HT-29 (cell line): ENCODE measurements at regions not wholly inside any gene's neighbourhood (a gene's known extent, or its start where the extent isn't known, plus 50 kb on each side); places are given as distances from the start of the nearest gene placed in this dataset.

Experiments
- DNase-seq: peaks from one replicate; pipeline ENCODE4 v3.0.0-alpha.2; 2015; ENCODE audit warnings: low spot score

DNA sequence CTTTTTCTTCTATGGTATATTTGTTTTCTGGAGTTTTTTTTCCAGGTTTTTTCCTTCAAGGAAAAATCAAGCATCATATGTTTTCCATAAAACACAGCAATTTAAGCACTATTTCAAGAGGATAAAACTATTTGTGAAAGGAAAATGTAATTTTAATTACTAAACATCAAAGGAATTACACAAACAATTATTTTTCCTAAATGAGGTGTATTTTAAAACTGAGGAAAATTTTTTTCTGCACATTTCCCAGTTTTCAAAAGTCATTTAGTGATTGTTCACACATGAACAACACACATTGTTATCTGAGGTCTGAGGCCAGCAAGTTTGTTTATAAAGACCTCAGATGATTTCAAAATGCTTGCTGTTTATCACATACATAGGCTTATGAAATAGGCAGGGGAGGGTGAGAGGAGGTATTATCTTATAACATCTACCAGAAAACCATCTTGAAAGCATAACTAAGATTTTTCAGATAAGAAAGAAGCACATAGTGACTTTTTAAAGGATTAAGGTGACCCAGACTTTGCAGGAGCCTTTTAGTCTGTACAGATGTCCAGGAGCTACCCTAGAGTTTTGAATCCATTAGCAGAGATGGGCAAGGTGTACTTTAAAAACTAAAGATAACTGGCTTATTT, 381.6 kb downstream of the GJA1 start:
- DNase-seq, result no peak

DNA sequence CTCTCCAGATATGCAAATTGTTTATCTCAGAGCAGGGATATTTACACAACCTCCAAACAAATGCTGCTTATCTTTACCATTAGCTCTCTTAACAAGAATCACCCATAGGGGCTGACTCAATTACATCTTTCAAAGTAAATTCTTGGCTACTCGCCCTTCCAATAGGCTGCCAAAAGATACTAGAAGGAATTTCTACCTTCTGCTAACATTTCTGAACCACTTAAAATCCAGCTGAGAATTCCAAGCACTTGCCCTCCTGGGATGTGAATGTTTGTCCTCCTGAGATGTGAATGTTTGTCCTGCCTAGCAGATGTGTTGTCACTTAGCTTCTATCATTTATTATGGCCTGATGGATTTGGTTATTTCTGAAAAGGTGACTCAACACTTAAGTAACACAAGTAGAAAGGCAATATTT, 388.0 kb downstream of the GJA1 start:
- DNase-seq, result no peak

DNA sequence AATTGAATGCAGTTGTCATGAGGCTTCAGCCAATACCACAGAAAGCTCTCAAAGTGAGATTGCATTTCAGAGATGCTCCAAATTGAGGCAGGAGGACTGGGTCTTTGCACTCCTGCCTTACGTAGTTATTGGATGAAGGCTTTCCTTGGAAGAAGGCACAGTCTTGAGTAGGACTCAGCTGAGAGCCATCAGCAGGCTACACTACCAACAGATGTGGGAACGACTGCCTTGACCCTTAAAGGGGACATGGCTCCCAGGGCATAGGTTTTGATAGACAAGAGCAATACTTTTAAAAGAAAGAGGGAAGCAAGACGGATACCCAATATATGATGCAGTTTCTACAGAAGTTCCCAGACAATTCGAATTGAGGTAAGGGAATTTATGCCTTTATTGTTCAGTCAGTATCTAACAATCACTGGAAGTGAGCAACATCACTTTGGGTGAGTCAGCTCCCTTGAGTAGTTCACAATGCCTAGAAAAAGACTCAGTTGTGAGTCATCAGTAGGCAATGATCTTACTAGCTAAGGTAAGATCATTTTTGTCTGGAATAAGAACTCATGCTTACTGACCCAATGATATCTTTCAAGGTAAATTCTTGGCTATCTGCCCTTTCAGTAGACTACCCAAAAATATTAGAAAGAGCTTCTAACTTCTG, 390.8 kb downstream of the GJA1 start:
- DNase-seq, result no peak

DNA sequence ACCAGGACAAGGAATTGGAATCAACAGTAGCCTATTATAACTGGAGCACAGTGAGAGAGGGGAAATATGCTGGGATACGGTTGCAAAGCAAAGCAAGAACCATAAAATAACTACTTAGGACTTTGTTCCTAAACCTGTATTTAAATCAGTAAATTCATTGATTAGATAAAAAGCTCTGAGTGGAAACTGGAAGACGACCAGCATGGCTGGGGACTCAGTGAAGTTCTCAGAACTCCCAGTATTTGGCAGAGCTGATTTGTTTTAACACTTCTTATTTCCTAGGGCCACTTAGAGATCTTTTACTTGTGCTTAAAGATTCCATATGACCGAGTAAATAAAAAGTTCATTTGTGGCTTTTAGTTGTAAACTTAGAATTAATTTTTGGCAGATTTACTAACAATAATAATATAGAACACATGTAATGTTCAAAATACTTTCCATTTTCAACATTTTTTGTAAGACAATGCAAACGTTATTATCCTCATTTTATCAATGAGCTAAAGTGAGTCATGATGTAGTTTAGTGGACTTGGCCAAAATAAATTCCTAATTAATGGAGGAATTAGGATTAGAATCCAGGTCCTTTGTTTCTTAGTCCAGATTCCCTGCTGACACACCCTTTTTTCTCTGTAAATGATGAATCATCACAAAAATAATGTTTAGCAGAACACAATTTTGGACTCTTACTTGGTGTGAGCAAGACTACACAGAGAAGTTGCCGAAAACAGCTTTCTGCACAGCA, 392.9 kb downstream of the GJA1 start:
- no peak for DNase-seq

DNA sequence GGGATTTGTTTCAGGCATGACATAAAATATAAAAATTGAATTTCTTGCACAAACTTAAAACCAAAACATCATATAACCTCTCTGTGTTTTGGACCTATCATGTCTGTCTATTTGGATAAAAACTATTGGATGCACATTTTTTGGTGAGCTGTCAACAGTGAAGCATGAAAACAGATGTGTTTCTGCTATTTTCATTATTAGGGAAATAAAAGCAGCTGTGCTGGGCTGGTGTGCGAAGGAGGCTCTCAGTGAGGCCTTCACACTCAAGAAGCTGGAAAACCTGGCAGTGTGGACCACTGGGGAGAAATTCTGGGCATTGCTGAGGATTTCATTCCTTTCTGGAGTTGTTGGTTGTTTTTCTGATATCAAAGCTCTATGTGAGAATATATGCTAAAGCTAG, 395.3 kb downstream of the GJA1 start:
- no peak for DNase-seq

DNA sequence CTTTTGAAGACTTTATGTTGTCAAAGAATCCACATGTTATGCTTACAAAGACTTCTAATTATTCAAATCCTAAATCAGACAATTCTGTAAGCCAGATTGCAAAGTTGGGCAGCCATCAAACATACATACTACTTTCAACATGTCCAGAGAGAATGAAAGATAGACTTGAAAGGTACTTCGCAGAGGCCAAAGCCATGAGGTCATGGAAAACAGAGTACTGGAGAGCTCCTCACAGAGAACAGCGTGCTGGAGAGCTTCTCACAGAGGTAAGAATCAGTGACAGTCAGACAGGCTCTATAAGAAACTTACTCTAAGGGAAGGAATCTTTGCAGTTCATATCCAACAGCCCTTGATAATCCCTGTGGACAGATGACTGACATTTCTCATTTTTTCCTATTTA, 400.2 kb downstream of the GJA1 start:
- DNase-seq, result no peak

DNA sequence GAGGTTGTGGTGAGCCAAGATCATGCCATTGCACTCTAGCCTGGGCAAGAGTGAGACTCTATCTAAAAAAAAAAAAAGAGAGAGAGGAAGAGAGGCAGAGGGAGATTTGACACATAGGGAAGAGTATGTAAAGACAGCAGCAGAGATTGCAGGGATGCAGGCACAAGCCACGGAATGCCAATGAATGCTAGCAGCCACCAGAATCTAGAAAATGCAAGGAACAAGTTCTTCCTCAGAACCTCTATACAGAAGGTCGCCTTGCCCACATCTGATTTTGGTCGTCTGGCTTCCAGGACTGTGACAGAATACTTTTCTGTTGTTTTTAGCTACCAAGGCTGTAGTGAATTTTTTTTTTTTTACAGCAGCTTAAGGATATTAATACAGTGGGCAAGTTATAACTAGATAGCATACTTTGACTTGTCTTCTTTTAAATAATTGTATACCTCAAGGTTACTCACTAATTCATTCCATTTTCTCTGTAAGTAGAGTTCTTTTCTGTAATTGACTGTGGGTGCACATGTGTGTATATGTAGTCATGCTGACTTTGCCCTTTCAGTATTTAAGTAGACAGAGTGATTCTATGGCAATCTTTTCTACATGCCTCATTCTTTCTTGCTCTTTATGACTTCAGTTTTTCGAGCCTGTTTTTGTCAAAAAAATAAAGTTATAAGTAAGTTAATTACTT, 402.2 kb downstream of the GJA1 start:
- no peak for DNase-seq

DNA sequence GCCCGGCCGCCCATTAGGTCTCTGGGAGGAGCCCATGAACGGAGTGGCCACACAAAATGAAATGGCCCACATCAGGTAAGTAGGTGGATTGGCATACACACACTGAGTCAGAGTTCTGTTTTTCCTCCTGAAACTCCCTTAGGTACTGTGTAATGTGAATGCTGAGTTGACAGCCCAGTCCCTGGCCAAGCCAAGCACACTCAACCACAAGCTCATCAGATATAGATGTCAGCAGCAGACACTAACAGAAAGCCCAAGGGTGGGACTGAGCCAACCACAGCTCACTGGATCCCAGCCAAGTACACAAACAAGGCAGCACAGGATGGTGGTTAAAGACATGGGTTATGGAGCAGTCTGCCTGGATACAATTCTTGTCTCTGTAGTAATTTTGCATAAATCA, 403.4 kb downstream of the GJA1 start:
- peak; percentile 61 for DNase-seq

DNA sequence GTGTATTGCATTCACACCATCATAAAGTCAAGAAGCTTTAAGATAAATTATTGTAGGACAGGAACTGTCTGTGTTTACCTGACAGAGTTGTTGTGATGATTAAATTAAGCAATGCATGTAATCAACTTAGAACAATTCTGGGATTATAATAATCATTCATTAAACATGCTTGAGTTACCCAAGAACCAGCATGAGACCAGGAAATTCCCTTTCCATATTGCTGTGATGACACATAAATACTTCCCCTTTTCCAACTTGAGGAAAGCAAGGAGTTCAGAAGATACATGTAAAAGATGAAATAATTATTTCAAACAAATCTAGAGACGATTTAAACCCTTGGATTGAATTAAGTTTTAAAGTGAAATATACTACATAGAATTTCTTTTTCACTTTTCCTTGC, 404.4 kb downstream of the GJA1 start:
- DNase-seq, result no peak

DNA sequence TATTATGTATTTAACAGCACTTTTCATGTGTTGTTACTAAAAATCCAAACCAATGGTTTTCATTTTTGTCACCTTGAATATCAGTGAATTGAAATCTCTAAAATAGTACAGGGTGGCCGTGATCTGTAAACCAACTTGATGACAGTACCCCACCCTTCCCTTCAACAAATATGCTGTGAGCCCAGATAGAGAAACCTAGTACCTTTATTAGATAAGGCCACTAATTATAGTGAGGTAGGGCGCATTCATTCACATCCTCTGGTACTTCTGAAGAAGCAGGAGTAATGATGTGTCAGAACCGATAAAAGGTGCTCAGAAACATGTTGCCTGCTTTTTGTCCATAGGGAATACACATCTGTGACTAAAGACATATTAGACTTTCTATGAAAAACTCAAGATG, 409.5 kb downstream of the GJA1 start:
- no peak for DNase-seq

DNA sequence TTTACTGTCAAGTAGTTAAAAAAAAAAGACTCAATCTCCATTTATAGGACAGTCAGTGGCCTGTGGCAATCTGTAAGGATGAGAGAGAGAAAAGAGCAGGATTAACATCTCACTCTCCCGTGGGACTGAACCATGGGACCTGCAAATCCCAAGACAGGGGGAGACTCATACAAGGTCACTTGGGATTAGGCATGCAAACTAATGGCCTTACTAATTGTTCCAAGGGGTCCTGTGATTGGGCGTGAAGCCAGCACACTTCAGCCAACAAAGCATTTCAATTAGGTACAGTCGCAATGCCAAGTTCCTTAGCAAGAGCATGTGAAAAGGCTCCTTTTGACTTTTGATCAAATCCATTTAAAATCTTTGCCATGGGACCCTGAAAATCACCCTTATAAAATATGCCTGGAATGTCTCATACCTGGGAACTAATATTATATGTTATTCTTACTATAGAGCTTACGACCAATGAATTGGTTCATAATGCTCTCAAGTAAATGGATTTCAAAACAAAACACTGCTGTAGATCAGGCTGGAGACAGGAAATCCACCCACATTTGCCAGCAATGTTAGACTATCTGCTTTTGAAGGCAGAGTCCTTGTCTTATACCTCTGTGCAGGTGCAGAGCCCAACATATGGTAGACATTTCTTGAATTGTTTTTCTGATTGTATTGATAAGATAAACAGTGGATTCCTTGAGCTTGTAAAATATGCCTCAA, 412.5 kb downstream of the GJA1 start:
- no peak for DNase-seq

DNA sequence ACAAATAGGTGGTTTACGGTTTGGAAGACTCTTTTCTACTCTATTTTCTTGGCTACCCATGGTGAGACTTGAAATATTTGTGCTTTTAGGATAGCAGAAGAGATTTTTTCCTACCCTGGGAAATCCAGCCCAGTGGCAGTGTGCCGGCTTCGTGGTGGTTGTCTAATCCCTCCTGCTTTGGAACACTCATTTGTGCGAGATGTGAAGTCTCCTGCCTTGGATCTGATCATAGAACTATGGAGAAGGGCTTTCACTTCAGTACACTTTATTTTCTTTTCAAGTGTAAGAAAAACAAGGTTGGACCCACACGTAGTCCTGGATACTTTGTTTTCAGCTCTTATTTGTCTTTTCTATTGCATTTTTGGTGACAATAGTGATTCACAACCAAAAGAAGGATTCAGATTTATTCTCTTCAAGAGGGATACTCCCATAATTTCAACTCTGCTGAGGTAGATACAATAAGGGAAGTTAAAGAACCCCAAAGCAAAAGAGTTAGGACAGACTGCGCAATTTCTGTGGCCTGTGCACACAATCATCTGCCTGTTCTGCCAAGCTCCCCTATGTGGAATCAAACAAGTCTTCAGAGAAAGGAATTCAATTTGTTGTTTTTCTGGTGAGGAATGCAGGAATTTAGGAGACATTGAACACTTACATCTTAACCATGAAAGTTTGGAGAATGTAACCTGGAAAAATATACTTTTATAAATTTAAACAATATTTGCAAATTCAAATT, 413.2 kb downstream of the GJA1 start:
- no peak for DNase-seq

DNA sequence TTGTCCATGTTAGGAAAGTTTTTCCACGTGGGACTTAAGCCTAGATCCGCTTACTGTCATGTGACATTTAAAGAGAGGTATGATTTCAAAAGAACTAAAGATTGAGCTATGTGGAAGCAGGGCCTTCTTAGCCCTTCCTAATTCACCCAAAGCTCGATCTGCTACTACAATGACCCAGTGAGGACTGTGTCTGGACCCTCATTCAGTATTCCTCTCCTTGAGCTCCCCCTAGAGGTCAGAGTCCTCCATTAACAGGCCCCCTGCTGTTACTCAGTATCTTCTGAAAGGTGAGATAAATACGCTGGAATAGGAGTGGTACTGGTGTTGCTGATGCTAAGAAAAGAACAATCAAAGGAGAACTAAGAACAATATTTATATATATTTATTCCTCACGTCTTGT, 414.0 kb downstream of the GJA1 start:
- DNase-seq, result peak; percentile 82

DNA sequence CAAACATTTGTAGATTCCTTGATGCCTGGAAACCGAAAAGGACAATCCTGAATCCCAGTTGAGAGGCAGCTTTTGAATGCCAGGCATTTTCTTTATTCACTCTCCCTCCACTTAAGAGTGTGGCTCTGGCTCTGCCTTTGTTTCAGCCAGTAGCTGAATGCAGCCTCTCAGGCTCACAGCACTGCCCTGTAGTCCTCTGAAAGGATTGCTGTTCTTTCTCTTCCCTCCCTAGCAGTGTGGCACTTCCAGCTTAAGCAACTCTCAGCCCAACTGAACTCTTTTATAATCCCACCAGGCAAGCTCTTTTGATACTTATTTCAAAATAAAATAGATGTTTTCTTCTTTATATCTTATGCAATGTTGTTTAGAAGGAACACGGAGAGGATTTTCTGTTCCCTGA, 415.6 kb downstream of the GJA1 start:
- no peak for DNase-seq

DNA sequence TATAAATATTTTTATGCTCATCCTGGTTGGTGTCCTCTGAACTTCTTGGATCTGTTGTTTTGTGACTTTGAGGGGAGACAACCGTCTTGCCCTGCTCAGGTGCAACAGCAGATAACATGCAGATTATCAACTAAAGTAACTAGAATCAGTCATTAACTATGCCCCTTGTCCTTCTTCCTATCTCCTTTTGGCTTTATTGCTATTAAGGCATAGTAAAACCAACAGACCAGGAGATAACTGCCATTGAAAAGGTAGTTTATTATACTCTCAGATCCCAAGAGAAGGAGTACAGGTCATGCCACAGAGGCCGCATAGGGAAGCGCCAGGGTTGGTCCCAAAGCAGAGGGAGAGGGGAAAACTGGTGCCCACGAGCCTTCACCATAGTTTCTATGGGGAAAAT, 418.2 kb downstream of the GJA1 start:
- DNase-seq, result no peak

DNA sequence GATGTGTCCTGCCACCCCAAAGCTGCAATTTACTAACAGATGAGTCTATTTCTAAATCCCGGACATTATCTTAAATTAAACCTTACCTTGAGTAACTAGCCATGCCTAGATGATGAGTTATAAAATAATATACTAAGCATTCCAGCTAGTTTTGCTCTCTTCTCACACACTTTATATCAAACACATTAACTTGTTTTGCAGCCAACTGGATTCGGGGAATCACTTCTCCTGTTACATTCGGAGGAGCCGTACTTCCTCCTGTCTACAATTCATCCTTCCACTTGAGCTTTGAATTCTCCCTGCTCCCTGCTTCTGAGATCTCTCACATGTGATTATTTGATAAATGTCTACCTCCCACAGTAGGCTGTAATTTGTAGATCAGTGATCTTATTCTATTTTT, 420.1 kb downstream of the GJA1 start:
- DNase-seq, result no peak

DNA sequence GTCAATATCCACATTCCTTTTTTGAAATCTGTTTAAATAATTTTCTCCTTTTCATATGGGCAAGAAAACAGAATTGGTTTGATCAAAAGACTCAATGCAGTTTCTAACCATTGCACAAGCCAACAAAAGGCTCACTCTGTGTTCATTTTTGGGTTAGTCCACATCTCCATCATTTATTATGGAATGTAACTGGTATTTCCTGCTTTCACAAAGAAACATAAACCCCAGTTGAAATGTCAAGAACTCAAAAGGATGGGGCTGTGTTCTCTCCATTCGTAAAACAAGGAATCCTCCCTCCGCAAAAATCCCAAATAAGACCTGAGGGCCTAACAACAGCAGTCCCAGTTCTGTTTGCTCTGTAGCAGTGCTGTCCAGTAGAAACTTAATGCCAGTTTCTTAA, 420.9 kb downstream of the GJA1 start:
- DNase-seq, result no peak

DNA sequence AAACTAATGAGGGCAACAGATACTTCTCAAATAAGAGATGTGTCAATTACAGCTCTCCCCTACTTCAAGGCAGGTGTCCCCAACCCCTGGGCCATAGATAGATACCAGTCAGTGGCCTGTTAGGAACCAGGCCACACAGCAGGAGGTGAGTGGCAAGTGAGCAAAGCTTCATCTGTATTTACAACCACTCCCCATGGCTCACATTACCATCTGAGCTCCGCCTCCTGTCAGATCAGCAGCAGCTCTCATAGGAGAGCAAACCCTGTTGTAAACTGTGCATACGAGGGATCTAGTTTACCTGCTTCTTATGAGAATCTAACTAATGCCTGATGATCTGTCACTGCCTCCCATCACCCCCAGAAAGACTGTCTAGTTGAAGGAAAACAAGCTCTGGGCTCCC, 422.1 kb downstream of the GJA1 start:
- peak; percentile 4 for DNase-seq

DNA sequence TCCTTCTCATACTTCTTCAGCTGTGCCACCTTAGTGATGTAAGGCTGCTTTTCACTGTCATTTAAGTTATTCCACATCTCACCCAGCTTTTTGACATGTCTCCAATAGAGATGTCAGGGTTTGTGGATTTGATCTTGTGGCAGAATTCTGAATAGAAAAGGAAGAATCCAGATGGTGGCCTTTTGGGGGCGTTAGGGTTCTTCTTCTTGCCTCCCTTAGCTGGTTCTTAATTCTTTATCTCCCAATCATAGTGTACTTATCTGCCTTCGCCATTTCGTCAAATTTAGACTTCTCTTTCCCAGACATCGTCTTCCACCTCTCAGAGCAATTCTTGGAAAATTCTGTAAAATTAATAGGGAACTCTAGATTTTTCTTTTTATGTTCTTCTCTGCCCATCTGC, 422.9 kb downstream of the GJA1 start:
- DNase-seq, result no peak

DNA sequence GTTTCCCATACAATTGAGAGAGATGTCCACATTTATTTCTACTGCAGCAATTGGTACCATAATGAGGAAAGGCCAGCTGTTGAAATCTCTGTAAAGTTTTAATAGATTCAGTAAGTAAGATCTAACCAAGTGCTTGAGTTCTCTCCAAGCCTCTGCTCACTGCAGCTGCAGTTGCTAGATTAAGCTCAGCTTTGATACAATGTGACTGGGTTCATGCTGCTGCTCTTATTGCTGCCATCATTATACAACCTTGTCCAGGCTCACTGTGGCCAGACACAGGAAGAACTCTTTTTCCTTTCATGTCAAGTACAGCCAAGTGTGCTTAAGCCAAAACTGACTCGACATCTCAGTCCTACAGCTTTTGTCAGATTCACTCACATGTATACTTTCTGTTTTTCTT, 423.5 kb downstream of the GJA1 start:
- no peak for DNase-seq

DNA sequence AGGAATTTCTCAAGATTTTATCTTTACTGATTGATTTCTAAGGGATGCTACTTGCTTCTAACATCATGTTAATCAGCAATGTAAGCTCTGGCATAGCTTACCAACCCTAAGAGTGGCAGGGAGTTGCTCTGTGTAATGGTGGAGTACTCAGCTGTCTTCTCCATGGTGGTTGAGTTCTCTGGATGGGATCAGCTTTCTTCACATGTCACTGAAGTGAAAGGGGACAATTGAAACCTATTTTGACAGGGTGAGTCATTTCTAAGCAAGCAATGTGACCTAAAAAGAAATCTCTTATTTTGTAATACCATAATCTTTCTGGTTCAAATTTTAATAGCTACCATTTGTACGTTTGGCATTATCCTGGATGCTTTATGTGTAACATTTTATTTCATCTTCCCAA, 430.4 kb downstream of the GJA1 start:
- DNase-seq, result no peak
